SK-N-SH (cell line): ENCODE measurements at regions not wholly inside any gene's neighbourhood (a gene's known extent, or its start where the extent isn't known, plus 50 kb on each side); places are given as distances from the start of the nearest gene placed in this dataset.

Experiments used
- CTCF ChIA-PET: fragments of 300-600, 350-600 bp; formaldehyde crosslinking; extraction: SDS; loops from one replicate; lab custom pipeline; 2021; lab: Yijun Ruan, JAX
- POLR2A ChIA-PET: fragments of 350-600 bp; sonication (Branson Sonifier 250); formaldehyde crosslinking; extraction: SDS; loops from one replicate; lab custom pipeline; 2020; ENCODE audit warnings: antibody characterized with exemption, inconsistent platforms; lab: Yijun Ruan, JAX
- DNase-seq: peaks from one replicate; pipeline ENCODE4 v3.0.0; 2012
- H2AFZ ChIP-seq: fragments of 200-600 bp; sonication (generic); 2 replicates; pipeline ENCODE4 v1.8.1; 2016; ENCODE audit warnings: antibody characterized with exemption, mild to moderate bottlenecking, low read depth
- H3F3A ChIP-seq: fragments of 200-600 bp; sonication (generic); replicated peaks from 2 replicates; pipeline ENCODE3; 2016; ENCODE audit warnings: antibody characterized with exemption, mild to moderate bottlenecking; ENCODE audit not compliant: insufficient read depth
- H3K27ac ChIP-seq, 2 experiments: fragments of 200-500 bp in 1 of 2; fragments of 200-600 bp in 1 of 2; sonication (Bioruptor generic) in 1 of 2; sonication (generic), shearing (Covaris generic) in 1 of 2; 2 replicates each; pipeline versions ENCODE4 v1.5.1 to v1.6.1; 2014 to 2016; ENCODE audit warnings: low read depth in 2 of 2, inconsistent platforms in 1 of 2, low read length in 1 of 2, mild to moderate bottlenecking in 1 of 2, mixed read lengths in 1 of 2
- H3K27me3 ChIP-seq: fragments of 200-600 bp; sonication (generic), shearing (Covaris generic); 2 replicates; pipeline ENCODE4 v1.6.1; 2016; ENCODE audit warnings: mixed run types; ENCODE audit not compliant: insufficient read depth
- H3K36me3 ChIP-seq, 2 experiments: fragments of 200-500 bp in 1 of 2; fragments of 200-600 bp in 1 of 2; sonication (Bioruptor generic) in 1 of 2; sonication (generic) in 1 of 2; replicated peaks in 1 of 2; 2 replicates each; pipeline versions ENCODE3 to v1.5.1; 2014 to 2016; ENCODE audit warnings: low read length in 1 of 2, mild to moderate bottlenecking in 1 of 2; ENCODE audit not compliant: insufficient read depth in 2 of 2, control insufficient read depth in 1 of 2
- H3K4me1 ChIP-seq, 2 experiments: fragments of 200-500 bp in 1 of 2; fragments of 200-600 bp in 1 of 2; sonication (Bioruptor generic) in 1 of 2; sonication (generic), shearing (Covaris generic) in 1 of 2; 2 replicates each; pipeline versions ENCODE4 v1.5.1 to v1.6.1; 2014 to 2016; ENCODE audit warnings: low read depth in 1 of 2, low read length in 1 of 2, mixed run types in 1 of 2; ENCODE audit not compliant: insufficient read depth in 2 of 2, control insufficient read depth in 1 of 2
- H3K4me2 ChIP-seq: fragments of 200-600 bp; sonication (generic), shearing (Covaris generic); 2 replicates; pipeline ENCODE4 v1.6.1; 2017; ENCODE audit warnings: mixed run types
- H3K4me3 ChIP-seq, 2 experiments: fragments of 200-500 bp in 1 of 2; fragments of 200-600 bp in 1 of 2; sonication (Bioruptor generic) in 1 of 2; sonication (generic), shearing (Covaris generic) in 1 of 2; 2 replicates each; pipeline versions ENCODE4 v1.5.1 to v1.8.1; 2014 to 2016; ENCODE audit warnings: low read depth in 2 of 2, inconsistent platforms in 1 of 2, low read length in 1 of 2, mild to moderate bottlenecking in 1 of 2, mixed read lengths in 1 of 2, moderate library complexity in 1 of 2
- H3K79me2 ChIP-seq: fragments of 200-600 bp; sonication (generic); 2 replicates; pipeline ENCODE4 v1.8.1; 2017; ENCODE audit warnings: mild to moderate bottlenecking; ENCODE audit not compliant: insufficient read depth
- H3K9ac ChIP-seq: fragments of 200-600 bp; sonication (generic); 2 replicates; pipeline ENCODE4 v1.6.1; 2017; ENCODE audit warnings: mixed run types
- H3K9me2 ChIP-seq: fragments of 200-600 bp; sonication (generic); 2 replicates; pipeline ENCODE4 v1.6.1; 2017; ENCODE audit warnings: mixed run types
- H3K9me3 ChIP-seq: fragments of 200-600 bp; sonication (generic); 2 replicates; pipeline ENCODE4 v1.6.1; 2017; ENCODE audit warnings: mixed run types, mild to moderate bottlenecking, moderate library complexity
- H4K20me1 ChIP-seq: fragments of 200-600 bp; sonication (generic); 2 replicates; pipeline ENCODE4 v1.6.1; 2017; ENCODE audit warnings: mild to moderate bottlenecking, mixed run types; ENCODE audit not compliant: insufficient read depth
- CTCF ChIP-seq: fragments of 200-600 bp; sonication (generic); IDR thresholded peaks from 2 replicates; pipeline ENCODE4 v1.6.1; 2017; ENCODE audit warnings: antibody characterized with exemption, mild to moderate bottlenecking, moderate library complexity
- ELF1 ChIP-seq: IDR thresholded peaks from 2 replicates; pipeline ENCODE4 v1.4.0; 2012
- EP300 ChIP-seq, 2 experiments: IDR thresholded peaks; 2 replicates each; pipeline versions ENCODE4 v1.4.0 to v1.6.1; 2012; ENCODE audit warnings: borderline replicate concordance in 1 of 2, low read depth in 1 of 2, low read length in 1 of 2
- FOSL2 ChIP-seq: IDR thresholded peaks from 2 replicates; pipeline ENCODE4 v1.4.0; 2012; ENCODE audit warnings: low read depth, mild to moderate bottlenecking, moderate library complexity, borderline replicate concordance
- FOXJ3 ChIP-seq: sonication (generic); formaldehyde crosslinking; IDR thresholded peaks from 2 replicates; pipeline ENCODE4 v1.5.1; 2020; ENCODE audit warnings: mild to moderate bottlenecking, missing genetic modification reagents
- FOXM1 ChIP-seq: IDR thresholded peaks from 2 replicates; pipeline ENCODE4 v1.4.0; 2012; ENCODE audit warnings: low read depth, mild to moderate bottlenecking
- GABPA ChIP-seq: IDR thresholded peaks from 2 replicates; pipeline ENCODE4 v1.4.0; 2012; ENCODE audit warnings: low read depth, mild to moderate bottlenecking
- MEF2A ChIP-seq: IDR thresholded peaks from 2 replicates; pipeline ENCODE4 v1.4.0; 2012; ENCODE audit warnings: low read depth, borderline replicate concordance
- NRF1 ChIP-seq: IDR thresholded peaks from 2 replicates; pipeline ENCODE4 v1.6.1; 2012; ENCODE audit warnings: low read depth, mild to moderate bottlenecking, low read length
- POLR2AphosphoS5 ChIP-seq: IDR thresholded peaks from 2 replicates; pipeline ENCODE4 v1.6.1; 2012; ENCODE audit warnings: low read depth, low read length
- RCOR1 ChIP-seq: fragments of 150-350 bp; IDR thresholded peaks from 2 replicates; pipeline ENCODE4 v1.6.1; 2017; ENCODE audit warnings: antibody characterized with exemption, low read length
- RXRA ChIP-seq: IDR thresholded peaks from 2 replicates; pipeline ENCODE4 v1.4.0; 2012; ENCODE audit warnings: low read depth, mild to moderate bottlenecking, borderline replicate concordance
- SIN3A ChIP-seq: IDR thresholded peaks from 2 replicates; pipeline ENCODE4 v1.6.1; 2012; ENCODE audit warnings: low read depth, mild to moderate bottlenecking, low read length, moderate library complexity, borderline replicate concordance
- TEAD4 ChIP-seq: IDR thresholded peaks from 2 replicates; pipeline ENCODE4 v1.4.0; 2012; ENCODE audit warnings: mild to moderate bottlenecking, borderline replicate concordance; ENCODE audit not compliant: insufficient read depth
- WGBS: methylation state at CpG from one replicate; pipeline ENCODE4 v1.1.6; 2017; ENCODE audit warnings: low lambda C conversion rate; 5-methylcytosine and 5-hydroxymethylcytosine counted together
- TF ChIP-seq, protein P1 (sequence below): IDR thresholded peaks from 2 replicates; pipeline ENCODE4 v1.4.0; 2012; ENCODE audit warnings: low read depth, borderline replicate concordance
- TF ChIP-seq, protein P2 (sequence below): IDR thresholded peaks from 2 replicates; pipeline ENCODE4 v1.6.1; 2012; ENCODE audit warnings: mild to moderate bottlenecking, low read depth, low read length, moderate library complexity
- TF ChIP-seq, protein P3 (sequence below): IDR thresholded peaks from 2 replicates; pipeline ENCODE4; 2012
- TF ChIP-seq, protein P4 (sequence below): fragments of 150-350 bp; IDR thresholded peaks from 2 replicates; pipeline ENCODE4 v1.6.1; 2016; ENCODE audit warnings: mild to moderate bottlenecking, low read depth, low read length

GRCh38 chr6:139846538-139847456 is 472.3 kb upstream of the CITED2 start:
- DNase-seq: no peak
- 87% methylated on average over 9 of the region's 9 CpGs for WGBS
- no peak overlapping the region for H3K4me3 ChIP-seq
- H3K36me3 ChIP-seq: no peaks in the 10 kb centered on the region
- H3K9ac ChIP-seq: no peak overlapping the region
- H3K27ac ChIP-seq: no peak overlapping the region
- H2AFZ ChIP-seq: no peak overlapping the region
- no peak overlapping the region for H3K4me2 ChIP-seq
- no peak for TF ChIP-seq POLR2AphosphoS5
- no peak for TF ChIP-seq ELF1
- no peak for TF ChIP-seq FOSL2
- TF ChIP-seq NRF1: no peak
- TF ChIP-seq, protein P1, sequence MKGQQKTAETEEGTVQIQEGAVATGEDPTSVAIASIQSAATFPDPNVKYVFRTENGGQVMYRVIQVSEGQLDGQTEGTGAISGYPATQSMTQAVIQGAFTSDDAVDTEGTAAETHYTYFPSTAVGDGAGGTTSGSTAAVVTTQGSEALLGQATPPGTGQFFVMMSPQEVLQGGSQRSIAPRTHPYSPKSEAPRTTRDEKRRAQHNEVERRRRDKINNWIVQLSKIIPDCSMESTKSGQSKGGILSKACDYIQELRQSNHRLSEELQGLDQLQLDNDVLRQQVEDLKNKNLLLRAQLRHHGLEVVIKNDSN: no peak
- TF ChIP-seq TEAD4: no peak
- TF ChIP-seq GABPA: no peak
- H3K9me2 ChIP-seq: no peaks in the 10 kb centered on the region
- peaks cover 11% of the 10 kb centered on the region for H3K9me3 ChIP-seq
- no peaks in the 10 kb centered on the region for H3K79me2 ChIP-seq
- POLR2A ChIA-PET: no interaction called here
- no peaks in the 10 kb centered on the region for H4K20me1 ChIP-seq
- CTCF ChIA-PET: no interaction called here
- H3K27me3 ChIP-seq: no peaks in the 10 kb centered on the region
- no peaks in the 10 kb centered on the region for H3K4me1 ChIP-seq
- H3F3A ChIP-seq: no peaks in the 10 kb centered on the region

- Histone ChIP-seq H3K27ac (no peak overlapping the region), H3K9me3 (no peaks in the 10 kb centered on the region), H4K20me1 (no peaks in the 10 kb centered on the region), H3F3A (no peaks in the 10 kb centered on the region), H3K36me3 (no peaks in the 10 kb centered on the region), H3K79me2 (no peaks in the 10 kb centered on the region), H3K4me1 (no peaks in the 10 kb centered on the region), H3K9me2 (no peaks in the 10 kb centered on the region), H3K4me2 (no peak overlapping the region), H2AFZ (no peak overlapping the region), H3K9ac (no peak overlapping the region), H3K4me3 (no peak overlapping the region), H3K27me3 (no peaks in the 10 kb centered on the region)
- 79% methylated on average over 3 of the region's 3 CpGs for WGBS
- no peak for DNase-seq
- POLR2A ChIA-PET: no interaction called here
- CTCF ChIA-PET: no interaction called here
- TF ChIP-seq FOXJ3 (CRISPR knock-in tag): no peak
- TF ChIP-seq FOXM1: no peak
- TF ChIP-seq, protein P2, sequence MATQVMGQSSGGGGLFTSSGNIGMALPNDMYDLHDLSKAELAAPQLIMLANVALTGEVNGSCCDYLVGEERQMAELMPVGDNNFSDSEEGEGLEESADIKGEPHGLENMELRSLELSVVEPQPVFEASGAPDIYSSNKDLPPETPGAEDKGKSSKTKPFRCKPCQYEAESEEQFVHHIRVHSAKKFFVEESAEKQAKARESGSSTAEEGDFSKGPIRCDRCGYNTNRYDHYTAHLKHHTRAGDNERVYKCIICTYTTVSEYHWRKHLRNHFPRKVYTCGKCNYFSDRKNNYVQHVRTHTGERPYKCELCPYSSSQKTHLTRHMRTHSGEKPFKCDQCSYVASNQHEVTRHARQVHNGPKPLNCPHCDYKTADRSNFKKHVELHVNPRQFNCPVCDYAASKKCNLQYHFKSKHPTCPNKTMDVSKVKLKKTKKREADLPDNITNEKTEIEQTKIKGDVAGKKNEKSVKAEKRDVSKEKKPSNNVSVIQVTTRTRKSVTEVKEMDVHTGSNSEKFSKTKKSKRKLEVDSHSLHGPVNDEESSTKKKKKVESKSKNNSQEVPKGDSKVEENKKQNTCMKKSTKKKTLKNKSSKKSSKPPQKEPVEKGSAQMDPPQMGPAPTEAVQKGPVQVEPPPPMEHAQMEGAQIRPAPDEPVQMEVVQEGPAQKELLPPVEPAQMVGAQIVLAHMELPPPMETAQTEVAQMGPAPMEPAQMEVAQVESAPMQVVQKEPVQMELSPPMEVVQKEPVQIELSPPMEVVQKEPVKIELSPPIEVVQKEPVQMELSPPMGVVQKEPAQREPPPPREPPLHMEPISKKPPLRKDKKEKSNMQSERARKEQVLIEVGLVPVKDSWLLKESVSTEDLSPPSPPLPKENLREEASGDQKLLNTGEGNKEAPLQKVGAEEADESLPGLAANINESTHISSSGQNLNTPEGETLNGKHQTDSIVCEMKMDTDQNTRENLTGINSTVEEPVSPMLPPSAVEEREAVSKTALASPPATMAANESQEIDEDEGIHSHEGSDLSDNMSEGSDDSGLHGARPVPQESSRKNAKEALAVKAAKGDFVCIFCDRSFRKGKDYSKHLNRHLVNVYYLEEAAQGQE: no peak
- TF ChIP-seq CTCF: no peak
- no peak for TF ChIP-seq NRF1
- no peak for TF ChIP-seq GABPA
- no peak for TF ChIP-seq EP300 (IDR thresholded peaks at IDR 0.05; ENCODE audit: borderline replicate concordance in 1 of 2, low read depth in 1 of 2, low read length in 1 of 2)
- no peak for TF ChIP-seq RCOR1
- no peak for TF ChIP-seq RXRA
- TF ChIP-seq, protein P3, sequence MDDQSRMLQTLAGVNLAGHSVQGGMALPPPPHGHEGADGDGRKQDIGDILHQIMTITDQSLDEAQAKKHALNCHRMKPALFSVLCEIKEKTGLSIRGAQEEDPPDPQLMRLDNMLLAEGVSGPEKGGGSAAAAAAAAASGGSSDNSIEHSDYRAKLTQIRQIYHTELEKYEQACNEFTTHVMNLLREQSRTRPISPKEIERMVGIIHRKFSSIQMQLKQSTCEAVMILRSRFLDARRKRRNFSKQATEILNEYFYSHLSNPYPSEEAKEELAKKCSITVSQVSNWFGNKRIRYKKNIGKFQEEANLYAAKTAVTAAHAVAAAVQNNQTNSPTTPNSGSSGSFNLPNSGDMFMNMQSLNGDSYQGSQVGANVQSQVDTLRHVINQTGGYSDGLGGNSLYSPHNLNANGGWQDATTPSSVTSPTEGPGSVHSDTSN: no peak
- no peak for TF ChIP-seq FOSL2
- TF ChIP-seq, protein P4, sequence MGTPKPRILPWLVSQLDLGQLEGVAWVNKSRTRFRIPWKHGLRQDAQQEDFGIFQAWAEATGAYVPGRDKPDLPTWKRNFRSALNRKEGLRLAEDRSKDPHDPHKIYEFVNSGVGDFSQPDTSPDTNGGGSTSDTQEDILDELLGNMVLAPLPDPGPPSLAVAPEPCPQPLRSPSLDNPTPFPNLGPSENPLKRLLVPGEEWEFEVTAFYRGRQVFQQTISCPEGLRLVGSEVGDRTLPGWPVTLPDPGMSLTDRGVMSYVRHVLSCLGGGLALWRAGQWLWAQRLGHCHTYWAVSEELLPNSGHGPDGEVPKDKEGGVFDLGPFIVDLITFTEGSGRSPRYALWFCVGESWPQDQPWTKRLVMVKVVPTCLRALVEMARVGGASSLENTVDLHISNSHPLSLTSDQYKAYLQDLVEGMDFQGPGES: no peak
- no peak for TF ChIP-seq SIN3A
- TF ChIP-seq MEF2A: no peak
Observed at GRCh38 chr6:139844907-139845306, 470.5 kb upstream of the CITED2 start.
